ENCODE measurements at regions not wholly inside any gene's neighbourhood (a gene's known extent, or its start where the extent isn't known, plus 50 kb on each side); places are given as distances from the start of the nearest gene placed in this dataset.

DNA sequence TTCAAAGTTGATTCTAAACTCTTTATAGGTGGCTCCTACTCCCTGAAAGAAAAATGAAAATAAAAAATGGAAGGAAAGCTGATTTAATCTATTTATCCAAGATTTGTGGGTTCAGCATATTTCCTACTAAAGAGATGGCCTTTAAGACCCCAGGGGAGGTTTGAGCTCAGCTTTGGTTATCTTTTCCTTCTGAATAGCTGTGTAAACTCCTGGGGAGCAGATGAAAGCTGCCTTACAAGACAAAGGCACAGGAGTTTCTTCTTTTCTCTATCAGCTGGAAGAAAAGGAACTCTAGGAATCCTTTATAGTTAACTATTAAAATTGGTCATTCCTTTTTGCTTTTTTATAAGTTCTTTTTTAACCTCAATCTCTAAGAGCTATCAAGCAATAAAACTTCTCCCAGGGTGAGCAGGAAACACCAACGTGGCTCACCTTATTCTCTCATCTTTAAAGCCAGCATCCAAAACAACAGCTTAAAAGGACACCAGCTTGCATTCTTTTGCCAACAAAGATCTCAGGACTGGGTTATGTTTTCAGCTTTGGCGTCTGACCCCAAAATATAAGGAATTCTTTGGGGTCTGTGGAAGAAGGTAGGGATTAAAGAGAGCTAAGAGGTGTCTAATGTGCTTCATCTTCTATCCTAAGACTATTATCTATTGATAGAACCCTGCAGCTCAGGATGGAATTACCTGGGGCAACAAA is 371.7 kb upstream of the KITLG start:
- ChIA-PET POLR2A (no interaction called here), CTCF (interaction anchor here (1.0 kb wide), 1 partner anchor 63 kb away, joined by 3 read pairs; no protein-coding TSS in a partner anchor)
- Mint-ChIP-seq H3K27me3 (ENCODE audit: low read depth) (peaks cover 8% of the 10 kb centered on the region), H3K36me3 (ENCODE audit: low read depth) (no peaks in the 10 kb centered on the region), H3K27ac (no peak overlapping the region), H3K4me3 (no peak overlapping the region), H3K4me1 (ENCODE audit: low read depth) (no peaks in the 10 kb centered on the region), H3K9me3 (ENCODE audit: insufficient read depth) (no peaks in the 10 kb centered on the region)
- no peak for DNase-seq
- no peak for ATAC-seq

DNA sequence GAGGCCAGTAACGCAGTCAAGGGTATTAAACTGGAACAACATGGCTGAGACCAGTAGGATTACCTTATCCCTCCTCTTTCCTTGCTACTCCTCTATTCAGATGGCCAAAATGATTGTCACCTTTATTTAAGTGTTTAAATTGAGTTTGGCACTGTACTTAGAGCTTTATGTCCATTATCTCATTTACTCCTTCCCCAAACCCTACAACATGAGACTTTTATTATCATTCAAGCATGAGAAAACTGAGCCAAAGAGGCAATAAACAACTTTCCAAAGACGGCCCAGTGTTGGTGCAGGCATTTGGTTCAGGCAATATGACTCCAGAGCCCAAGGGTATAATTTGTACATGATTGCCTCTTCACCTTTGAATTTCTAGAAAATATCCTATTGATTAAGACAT is 370.9 kb upstream of the KITLG start:
- no peak overlapping the region for H3K27ac Mint-ChIP-seq
- H3K36me3 Mint-ChIP-seq (ENCODE audit: low read depth): no peaks in the 10 kb centered on the region
- H3K9me3 Mint-ChIP-seq (ENCODE audit: insufficient read depth): no peaks in the 10 kb centered on the region
- no peaks in the 10 kb centered on the region for H3K4me1 Mint-ChIP-seq (ENCODE audit: low read depth)
- POLR2A ChIA-PET: no interaction called here
- DNase-seq: no peak
- no peak overlapping the region for H3K4me3 Mint-ChIP-seq
- H3K27me3 Mint-ChIP-seq (ENCODE audit: low read depth): peaks cover 7% of the 10 kb centered on the region
- no peak for ATAC-seq
- CTCF ChIA-PET: interaction anchor here (1.0 kb wide), 1 partner anchor 64 kb away, joined by 3 read pairs; no protein-coding TSS in a partner anchor

DNA sequence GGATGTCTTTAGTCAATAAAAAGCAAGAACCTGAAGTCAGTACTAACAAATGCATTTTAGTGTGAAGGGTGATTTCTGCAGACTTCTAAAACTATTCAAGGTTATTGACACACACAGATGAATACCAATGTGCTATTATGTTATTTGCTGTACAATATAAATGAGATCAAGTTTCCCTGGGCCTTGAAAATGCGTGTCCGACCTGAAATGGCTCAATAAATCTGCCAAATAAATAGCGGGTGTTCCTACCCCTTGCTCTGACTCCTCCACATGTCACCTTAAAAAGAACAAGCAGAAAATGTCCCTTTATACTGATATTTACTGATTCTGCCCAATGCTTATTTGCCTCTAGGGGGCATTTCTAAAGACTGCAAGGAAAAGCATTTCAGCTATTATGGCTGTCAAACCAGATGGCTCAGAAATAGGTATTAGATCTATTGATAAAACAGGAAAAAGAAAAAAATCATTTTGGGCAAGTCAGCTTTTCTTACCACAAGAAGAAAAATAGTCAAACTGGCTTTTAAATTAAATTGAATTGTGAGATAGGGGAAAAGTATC is 367.3 kb upstream of the KITLG start:
- DNase-seq: no peak
- ChIA-PET POLR2A (no interaction called here), CTCF (no interaction called here)
- Mint-ChIP-seq H3K4me1 (ENCODE audit: low read depth) (no peaks in the 10 kb centered on the region), H3K4me3 (no peak overlapping the region), H3K9me3 (ENCODE audit: insufficient read depth) (no peaks in the 10 kb centered on the region), H3K36me3 (ENCODE audit: low read depth) (no peaks in the 10 kb centered on the region), H3K27ac (no peak overlapping the region), H3K27me3 (ENCODE audit: low read depth) (peaks cover 7% of the 10 kb centered on the region)
- no peak for ATAC-seq

DNA sequence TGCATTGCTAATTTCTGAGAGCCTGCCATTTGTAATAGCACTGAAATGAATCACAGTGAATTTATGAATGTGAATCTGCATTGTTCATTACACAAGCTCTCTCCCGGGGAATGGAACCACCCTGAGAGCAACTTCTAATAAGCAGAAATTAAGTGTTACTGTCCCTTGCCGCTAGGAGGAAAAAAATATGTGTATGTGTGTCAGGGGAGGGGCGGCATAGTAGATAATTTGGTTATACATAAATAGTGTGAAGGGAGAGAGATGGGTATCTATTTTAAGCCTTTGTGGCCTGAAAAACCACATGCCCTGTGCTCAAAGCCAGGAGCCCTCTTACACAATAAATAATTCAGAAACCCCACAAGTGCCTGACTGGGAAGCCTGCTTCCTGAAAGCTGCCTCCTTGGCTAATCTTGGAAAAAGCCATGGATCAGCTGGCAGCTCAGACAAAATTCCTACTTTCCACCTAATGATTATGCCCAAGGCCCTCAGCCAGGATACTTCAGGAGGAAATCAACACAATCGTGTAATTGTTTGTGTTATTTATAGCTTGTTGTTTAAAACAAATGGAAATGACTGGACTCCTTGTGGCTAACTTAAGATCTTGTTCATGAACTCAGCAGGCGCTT is 366.2 kb upstream of the KITLG start:
- DNase-seq: no peak
- ATAC-seq: no peak
- no peaks in the 10 kb centered on the region for H3K36me3 Mint-ChIP-seq (ENCODE audit: low read depth)
- CTCF ChIA-PET: no interaction called here
- H3K27ac Mint-ChIP-seq: no peak overlapping the region
- peaks cover 7% of the 10 kb centered on the region for H3K27me3 Mint-ChIP-seq (ENCODE audit: low read depth)
- no peaks in the 10 kb centered on the region for H3K9me3 Mint-ChIP-seq (ENCODE audit: insufficient read depth)
- no peak overlapping the region for H3K4me3 Mint-ChIP-seq
- H3K4me1 Mint-ChIP-seq (ENCODE audit: low read depth): no peaks in the 10 kb centered on the region
- POLR2A ChIA-PET: no interaction called here

DNA sequence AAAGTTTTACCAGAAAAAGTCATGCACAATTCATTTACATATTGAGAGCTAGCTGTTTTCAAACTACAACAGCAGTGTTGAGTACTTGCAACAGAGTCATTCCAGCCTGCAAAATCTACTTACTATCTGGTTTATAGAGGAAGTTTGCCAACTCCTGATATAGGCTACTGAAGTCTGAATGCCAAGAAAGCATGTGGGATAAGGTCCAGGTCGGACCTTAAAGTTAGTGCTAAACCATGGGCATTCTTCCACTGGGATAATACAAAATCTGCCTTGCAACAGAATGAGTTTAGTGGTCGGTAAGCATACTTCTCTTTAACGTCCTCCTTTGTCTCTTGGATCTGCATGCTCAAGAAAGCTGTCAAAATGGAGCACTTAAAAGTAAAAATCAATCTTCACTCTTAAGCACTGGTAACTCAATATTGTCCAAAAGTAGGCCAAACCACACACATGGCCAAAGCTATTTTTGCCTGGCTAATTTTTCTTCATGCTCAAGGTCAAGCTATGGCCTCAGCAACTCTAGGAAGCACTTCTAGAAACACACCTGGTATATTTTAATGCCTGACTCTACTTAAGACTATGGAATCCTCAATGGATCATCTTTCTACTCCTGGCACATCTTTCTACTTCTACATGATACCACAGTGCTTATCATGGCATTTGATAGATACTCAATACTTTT is 364.9 kb upstream of the KITLG start:
- ChIA-PET CTCF (no interaction called here), POLR2A (no interaction called here)
- no peak for DNase-seq
- no peaks in the 10 kb centered on the region for H3K36me3 Mint-ChIP-seq (ENCODE audit: low read depth)
- no peaks in the 10 kb centered on the region for H3K9me3 Mint-ChIP-seq (ENCODE audit: insufficient read depth)
- H3K27me3 Mint-ChIP-seq (ENCODE audit: low read depth): peaks cover 7% of the 10 kb centered on the region
- H3K27ac Mint-ChIP-seq: no peak overlapping the region
- ATAC-seq: no peak
- no peaks in the 10 kb centered on the region for H3K4me1 Mint-ChIP-seq (ENCODE audit: low read depth)
- H3K4me3 Mint-ChIP-seq: no peak overlapping the region

DNA sequence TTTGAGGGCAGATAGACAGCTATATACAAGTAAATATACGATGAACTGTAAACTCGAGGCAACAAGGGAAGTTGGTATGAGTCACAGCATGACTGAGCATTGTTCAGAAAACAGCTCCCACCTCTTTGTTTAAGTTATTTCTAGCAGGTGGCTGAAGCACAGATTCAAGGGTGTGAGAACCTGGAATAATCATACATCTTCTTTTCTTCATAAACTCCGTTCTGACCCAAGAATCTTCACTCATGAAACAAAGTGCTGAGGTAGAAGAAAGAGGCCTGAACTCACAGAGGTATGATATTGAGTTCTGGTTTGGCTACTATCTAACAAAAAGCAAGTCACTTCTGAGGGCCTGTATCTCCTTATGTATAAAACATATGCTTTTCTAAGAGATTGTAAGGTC is 364.1 kb upstream of the KITLG start:
- no peak for ATAC-seq
- DNase-seq: no peak
- H3K27me3 Mint-ChIP-seq (ENCODE audit: low read depth): peaks cover 6% of the 10 kb centered on the region
- no peaks in the 10 kb centered on the region for H3K36me3 Mint-ChIP-seq (ENCODE audit: low read depth)
- H3K4me1 Mint-ChIP-seq (ENCODE audit: low read depth): no peaks in the 10 kb centered on the region
- H3K9me3 Mint-ChIP-seq (ENCODE audit: insufficient read depth): no peaks in the 10 kb centered on the region
- no peak overlapping the region for H3K27ac Mint-ChIP-seq
- ChIA-PET CTCF (no interaction called here), POLR2A (no interaction called here)
- H3K4me3 Mint-ChIP-seq: no peak overlapping the region

DNA sequence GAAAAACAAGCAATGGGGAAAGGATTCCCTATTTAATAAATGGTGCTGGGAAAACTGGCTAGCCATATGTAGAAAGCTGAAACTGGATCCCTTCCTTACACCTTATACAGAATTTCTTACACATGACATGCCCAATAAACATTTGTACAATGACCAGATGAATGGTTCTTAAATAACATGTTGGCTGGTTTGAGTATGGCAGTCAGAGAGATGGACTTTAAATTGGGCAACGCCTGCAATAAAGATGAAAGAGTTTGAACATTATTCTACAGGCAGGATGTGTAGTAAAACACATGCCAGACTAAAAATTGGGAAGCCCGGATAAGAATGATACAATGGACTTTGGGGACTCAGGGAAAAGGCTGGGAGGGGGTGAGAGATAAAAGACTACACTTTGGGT is 360.6 kb upstream of the KITLG start:
- no peak for ATAC-seq
- no peak overlapping the region for H3K27ac Mint-ChIP-seq
- no peak overlapping the region for H3K4me3 Mint-ChIP-seq
- no peaks in the 10 kb centered on the region for H3K9me3 Mint-ChIP-seq (ENCODE audit: insufficient read depth)
- DNase-seq: no peak
- no peaks in the 10 kb centered on the region for H3K36me3 Mint-ChIP-seq (ENCODE audit: low read depth)
- no peaks in the 10 kb centered on the region for H3K27me3 Mint-ChIP-seq (ENCODE audit: low read depth)
- H3K4me1 Mint-ChIP-seq (ENCODE audit: low read depth): no peaks in the 10 kb centered on the region
- POLR2A ChIA-PET: no interaction called here
- CTCF ChIA-PET: no interaction called here

DNA sequence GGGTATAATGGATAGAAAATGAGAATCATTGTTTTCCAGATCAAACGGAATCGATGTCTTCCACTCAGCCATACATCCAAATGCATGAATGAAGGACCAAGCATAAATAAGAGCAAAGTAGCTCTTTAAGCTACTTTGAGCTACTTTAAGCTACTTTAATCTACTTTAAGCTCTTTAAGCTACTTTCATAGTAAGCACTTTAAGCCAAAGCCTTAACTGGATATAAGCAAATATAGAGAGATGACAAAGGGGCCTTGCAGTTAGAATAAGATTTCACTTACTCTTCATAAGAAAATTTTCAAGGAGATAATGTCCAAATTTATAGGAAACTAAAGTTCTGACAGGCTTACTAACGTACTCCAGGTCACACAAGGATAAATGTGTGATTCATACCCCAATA is 355.6 kb upstream of the KITLG start:
- ChIA-PET CTCF (no interaction called here), POLR2A (no interaction called here)
- Mint-ChIP-seq H3K27ac (no peak overlapping the region), H3K9me3 (ENCODE audit: insufficient read depth) (no peaks in the 10 kb centered on the region), H3K4me3 (no peak overlapping the region), H3K4me1 (ENCODE audit: low read depth) (no peaks in the 10 kb centered on the region), H3K27me3 (ENCODE audit: low read depth) (no peaks in the 10 kb centered on the region), H3K36me3 (ENCODE audit: low read depth) (no peaks in the 10 kb centered on the region)
- no peak for DNase-seq
- no peak for ATAC-seq

DNA sequence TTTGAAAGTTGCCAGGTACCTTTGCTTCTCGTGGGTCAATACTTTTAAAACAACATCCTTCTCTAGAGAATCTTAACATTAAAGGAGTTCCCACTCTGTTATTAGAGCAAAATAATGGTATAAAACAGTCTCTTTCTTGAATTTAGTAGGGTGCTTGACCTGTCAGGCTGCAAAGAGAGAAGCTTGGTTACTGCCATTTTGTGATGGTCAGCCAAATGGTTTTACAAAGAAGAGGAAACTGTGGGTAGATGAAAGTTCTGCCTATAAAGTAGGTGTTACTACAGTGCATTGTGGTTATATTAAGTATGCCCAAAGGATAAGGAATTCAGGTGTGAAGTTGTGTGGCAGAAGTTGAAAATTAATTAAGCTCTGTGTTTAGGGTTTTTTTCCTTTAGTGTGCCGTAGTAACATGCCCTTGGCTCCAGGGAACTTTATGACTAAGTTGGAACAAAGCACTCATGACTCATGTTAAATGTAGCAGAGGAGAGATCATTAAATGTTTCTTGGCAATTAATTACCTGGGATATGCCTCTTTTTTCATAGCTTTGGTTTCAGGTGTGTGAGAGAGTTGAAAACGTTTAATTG is 354.0 kb upstream of the KITLG start:
- POLR2A ChIA-PET: interaction anchor here (0.6 to 0.7 kb wide), 2 partner anchors 67 to 85 kb away, joined by 3 to 4 read pairs; no protein-coding TSS in a partner anchor
- CTCF ChIA-PET: no interaction called here
- H3K9me3 Mint-ChIP-seq (ENCODE audit: insufficient read depth): no peaks in the 10 kb centered on the region
- no peak for ATAC-seq
- no peaks in the 10 kb centered on the region for H3K27me3 Mint-ChIP-seq (ENCODE audit: low read depth)
- H3K27ac Mint-ChIP-seq: no peak overlapping the region
- no peaks in the 10 kb centered on the region for H3K36me3 Mint-ChIP-seq (ENCODE audit: low read depth)
- DNase-seq: no peak
- no peak overlapping the region for H3K4me3 Mint-ChIP-seq
- H3K4me1 Mint-ChIP-seq (ENCODE audit: low read depth): no peaks in the 10 kb centered on the region

DNA sequence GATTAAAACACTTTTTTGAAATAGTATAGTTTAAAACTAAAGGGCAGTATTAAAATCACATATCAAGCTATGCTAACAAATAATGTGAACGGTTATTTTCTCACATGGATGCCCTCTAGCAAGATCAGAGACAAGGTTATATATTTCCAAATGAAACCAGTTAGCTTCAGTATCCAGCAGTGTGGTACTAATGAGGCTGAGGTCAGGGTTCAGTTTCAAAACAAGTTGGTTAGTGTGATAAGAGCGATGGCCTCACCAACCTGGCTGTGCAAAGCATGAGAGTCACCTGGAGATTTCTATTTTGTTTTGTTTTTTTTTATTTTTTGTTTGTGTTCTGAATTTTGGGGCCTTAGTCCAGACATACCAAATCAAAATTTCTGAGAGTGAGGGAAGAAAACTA is 352.2 kb upstream of the KITLG start:
- CTCF ChIA-PET: no interaction called here
- Mint-ChIP-seq H3K4me1 (ENCODE audit: low read depth) (no peaks in the 10 kb centered on the region), H3K4me3 (no peak overlapping the region), H3K27ac (no peak overlapping the region), H3K27me3 (ENCODE audit: low read depth) (no peaks in the 10 kb centered on the region), H3K9me3 (ENCODE audit: insufficient read depth) (no peaks in the 10 kb centered on the region), H3K36me3 (ENCODE audit: low read depth) (no peaks in the 10 kb centered on the region)
- DNase-seq (no peak), ATAC-seq (no peak)
- POLR2A ChIA-PET: no interaction called here

DNA sequence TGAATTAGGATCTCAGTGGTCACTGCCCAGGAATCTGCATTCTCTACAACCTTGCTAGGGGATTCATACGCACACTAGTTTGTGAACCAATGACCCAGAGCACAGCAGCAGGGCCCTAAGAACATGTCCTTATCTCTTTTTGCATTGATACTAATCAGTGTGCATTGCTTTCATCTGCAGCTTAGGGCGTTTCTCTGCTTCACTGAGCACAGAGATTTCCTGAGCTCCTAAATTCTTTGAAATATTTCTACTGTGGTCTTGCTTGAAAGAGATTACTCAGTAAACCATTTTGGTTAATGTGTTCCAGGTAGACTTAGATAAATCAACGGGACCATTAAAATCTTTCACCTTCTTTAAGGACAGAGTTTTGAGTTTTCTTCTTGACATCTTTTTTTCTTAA is 351.3 kb upstream of the KITLG start:
- H3K4me3 Mint-ChIP-seq: no peak overlapping the region
- ATAC-seq (no peak), DNase-seq (no peak)
- ChIA-PET POLR2A (no interaction called here), CTCF (no interaction called here)
- no peak overlapping the region for H3K27ac Mint-ChIP-seq
- no peaks in the 10 kb centered on the region for H3K4me1 Mint-ChIP-seq (ENCODE audit: low read depth)
- no peaks in the 10 kb centered on the region for H3K9me3 Mint-ChIP-seq (ENCODE audit: insufficient read depth)
- no peaks in the 10 kb centered on the region for H3K27me3 Mint-ChIP-seq (ENCODE audit: low read depth)
- H3K36me3 Mint-ChIP-seq (ENCODE audit: low read depth): no peaks in the 10 kb centered on the region

DNA sequence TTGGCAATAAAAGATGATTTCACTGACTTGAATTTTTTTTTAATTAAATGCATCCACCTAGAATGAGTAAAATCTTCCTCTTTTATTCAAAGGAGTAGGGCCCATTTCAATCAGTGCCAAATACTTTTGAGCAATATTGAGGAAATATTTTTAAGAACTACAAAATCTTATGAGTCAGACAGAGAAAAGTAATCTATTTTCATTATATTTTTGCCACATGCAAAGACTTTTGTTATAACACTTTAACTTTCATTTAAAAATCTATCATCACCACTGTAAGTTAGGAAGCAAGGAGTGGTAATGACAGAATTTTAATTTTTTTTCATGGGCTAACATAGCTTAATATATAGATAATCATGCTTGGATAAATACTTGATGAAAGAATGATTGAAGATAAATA is 345.2 kb upstream of the KITLG start:
- H3K4me3 Mint-ChIP-seq: no peak overlapping the region
- ChIA-PET POLR2A (no interaction called here), CTCF (no interaction called here)
- ATAC-seq (no peak), DNase-seq (no peak)
- H3K27me3 Mint-ChIP-seq (ENCODE audit: low read depth): no peaks in the 10 kb centered on the region
- H3K4me1 Mint-ChIP-seq (ENCODE audit: low read depth): no peaks in the 10 kb centered on the region
- no peaks in the 10 kb centered on the region for H3K36me3 Mint-ChIP-seq (ENCODE audit: low read depth)
- H3K9me3 Mint-ChIP-seq (ENCODE audit: insufficient read depth): no peaks in the 10 kb centered on the region
- H3K27ac Mint-ChIP-seq: no peak overlapping the region

Measured in activated CD8-positive, alpha-beta T cell treated with anti-CD3 and anti-CD28 coated beads, Interleukin-2, amount 10 ng/mL, durations not matched to agents 7 days and 5 days (primary cell).